Loucy (cell line): ENCODE measurements at regions not wholly inside any gene's neighbourhood (a gene's known extent, or its start where the extent isn't known, plus 50 kb on each side); places are given as distances from the start of the nearest gene placed in this dataset.
"Not testable (repeated sequence)": the region's sequence is repeated elsewhere in the genome, so short reads cannot be mapped to it uniquely, and the experiment has no call there.

Source experiments
- EZH2phosphoT487 ChIP-seq: fragments of 200-600 bp; IDR thresholded peaks from 2 replicates; pipeline ENCODE4 v1.6.1; 2018; ENCODE audit warnings: antibody characterized with exemption, mild to moderate bottlenecking, moderate library complexity, borderline replicate concordance
- TF ChIP-seq, protein P1 (sequence below): fragments of 200-600 bp; sonication (generic); conservative IDR thresholded peaks from 2 replicates; pipeline ENCODE4 v1.5.1; 2014; ENCODE audit warnings: mild to moderate bottlenecking, antibody characterized with exemption, low read length

DNA sequence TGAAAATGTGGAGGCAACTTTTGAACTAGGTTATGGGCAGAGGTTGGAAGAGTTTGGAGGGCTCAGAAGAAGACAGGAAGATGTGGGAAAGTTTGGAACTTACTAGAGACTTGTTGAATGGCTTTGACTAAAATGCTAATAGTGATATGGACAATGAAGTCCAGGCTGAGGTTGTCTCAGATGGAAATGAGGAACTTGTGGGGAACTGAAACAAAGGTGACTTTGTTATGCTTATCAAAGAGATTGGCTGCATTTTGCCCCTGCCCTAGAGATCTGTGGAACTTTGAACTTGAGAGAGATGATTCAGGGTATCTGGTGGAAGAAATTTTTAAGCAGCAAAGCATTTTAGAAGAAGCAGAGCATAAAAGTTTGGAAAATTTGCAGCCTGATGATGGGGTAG, 499.7 kb upstream of the ATP2B1 start:
- TF ChIP-seq, protein P1, sequence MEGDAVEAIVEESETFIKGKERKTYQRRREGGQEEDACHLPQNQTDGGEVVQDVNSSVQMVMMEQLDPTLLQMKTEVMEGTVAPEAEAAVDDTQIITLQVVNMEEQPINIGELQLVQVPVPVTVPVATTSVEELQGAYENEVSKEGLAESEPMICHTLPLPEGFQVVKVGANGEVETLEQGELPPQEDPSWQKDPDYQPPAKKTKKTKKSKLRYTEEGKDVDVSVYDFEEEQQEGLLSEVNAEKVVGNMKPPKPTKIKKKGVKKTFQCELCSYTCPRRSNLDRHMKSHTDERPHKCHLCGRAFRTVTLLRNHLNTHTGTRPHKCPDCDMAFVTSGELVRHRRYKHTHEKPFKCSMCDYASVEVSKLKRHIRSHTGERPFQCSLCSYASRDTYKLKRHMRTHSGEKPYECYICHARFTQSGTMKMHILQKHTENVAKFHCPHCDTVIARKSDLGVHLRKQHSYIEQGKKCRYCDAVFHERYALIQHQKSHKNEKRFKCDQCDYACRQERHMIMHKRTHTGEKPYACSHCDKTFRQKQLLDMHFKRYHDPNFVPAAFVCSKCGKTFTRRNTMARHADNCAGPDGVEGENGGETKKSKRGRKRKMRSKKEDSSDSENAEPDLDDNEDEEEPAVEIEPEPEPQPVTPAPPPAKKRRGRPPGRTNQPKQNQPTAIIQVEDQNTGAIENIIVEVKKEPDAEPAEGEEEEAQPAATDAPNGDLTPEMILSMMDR = not testable (repeated sequence)
- not testable (repeated sequence) for TF ChIP-seq EZH2phosphoT487
